Hepatocyte (in vitro differentiated cells): ENCODE measurements at regions not wholly inside any gene's neighbourhood (a gene's known extent, or its start where the extent isn't known, plus 50 kb on each side); places are given as distances from the start of the nearest gene placed in this dataset.
"Not testable (repeated sequence)": the region's sequence is repeated elsewhere in the genome, so short reads cannot be mapped to it uniquely, and the experiment has no call there.

Source experiments
- DNase-seq: peaks from one replicate; pipeline ENCODE4 v3.0.0-alpha.2; 2016; ENCODE audit warnings: low spot score
- H2AFZ ChIP-seq: fragments of 200-600 bp; sonication (generic); 2 replicates; pipeline ENCODE4 v1.6.0; 2016; ENCODE audit warnings: antibody characterized with exemption, mild to moderate bottlenecking
- H3K27ac ChIP-seq: fragments of 200-600 bp; sonication (generic); 2 replicates; pipeline ENCODE4 v1.5.1; 2016; ENCODE audit warnings: mild to moderate bottlenecking
- H3K27me3 ChIP-seq: fragments of 200-600 bp; sonication (generic); 2 replicates; pipeline ENCODE4 v1.6.1; 2016
- H3K36me3 ChIP-seq: fragments of 200-600 bp; sonication (generic); replicated peaks from 2 replicates; pipeline ENCODE4 v1.5.1; 2016; ENCODE audit warnings: low read depth; ENCODE audit not compliant: insufficient read depth
- H3K4me1 ChIP-seq: fragments of 200-600 bp; sonication (generic); 2 replicates; pipeline ENCODE4 v1.5.1; 2016; ENCODE audit warnings: mild to moderate bottlenecking, moderate library complexity; ENCODE audit not compliant: insufficient read depth
- H3K4me2 ChIP-seq: fragments of 200-600 bp; sonication (generic); 2 replicates; pipeline ENCODE4 v1.6.0; 2016
- H3K4me3 ChIP-seq: fragments of 200-600 bp; sonication (generic); 2 replicates; pipeline ENCODE4 v1.5.1; 2016; ENCODE audit warnings: mild to moderate bottlenecking
- H3K79me2 ChIP-seq: fragments of 200-600 bp; sonication (generic); 2 replicates; pipeline ENCODE4 v1.6.0; 2017; ENCODE audit warnings: mild to moderate bottlenecking
- H3K9me2 ChIP-seq: fragments of 200-600 bp; sonication (generic); replicated peaks from 2 replicates; pipeline ENCODE4 v1.6.0; 2017; ENCODE audit warnings: mild to moderate bottlenecking; ENCODE audit not compliant: insufficient read depth
- H3K9me3 ChIP-seq: fragments of 200-600 bp; sonication (generic); 2 replicates; pipeline ENCODE4 v1.5.1; 2016; ENCODE audit warnings: low read depth, mild to moderate bottlenecking
- H4K20me1 ChIP-seq: fragments of 200-600 bp; sonication (generic); 2 replicates; pipeline ENCODE4 v1.6.0; 2016; ENCODE audit warnings: mild to moderate bottlenecking; ENCODE audit not compliant: insufficient read depth, poor library complexity, severe bottlenecking
- EZH2 ChIP-seq: fragments of 200-600 bp; sonication (generic); IDR thresholded peaks from 2 replicates; pipeline ENCODE4 v1.6.1; 2016; ENCODE audit warnings: antibody characterized with exemption, mild to moderate bottlenecking, borderline replicate concordance
- EZH2phosphoT487 ChIP-seq: fragments of 200-600 bp; sonication (generic); IDR thresholded peaks from one replicate; pipeline ENCODE4 v1.6.1; 2018; ENCODE audit warnings: antibody characterized with exemption, mild to moderate bottlenecking, low read depth, moderate library complexity; ENCODE audit not compliant: unreplicated experiment, severe bottlenecking
- WGBS: methylation state at CpG from one replicate; pipeline ENCODE4 v1.1.6; 2016; ENCODE audit warnings: low lambda C conversion rate; ENCODE audit errors: missing lambda C conversion rate; 5-methylcytosine and 5-hydroxymethylcytosine counted together
- TF ChIP-seq, protein P1 (sequence below): fragments of 200-600 bp; sonication (generic); IDR thresholded peaks from 2 replicates; pipeline ENCODE4 v1.5.1; 2016; ENCODE audit warnings: antibody characterized with exemption, mild to moderate bottlenecking; ENCODE audit not compliant: poor library complexity

DNA sequence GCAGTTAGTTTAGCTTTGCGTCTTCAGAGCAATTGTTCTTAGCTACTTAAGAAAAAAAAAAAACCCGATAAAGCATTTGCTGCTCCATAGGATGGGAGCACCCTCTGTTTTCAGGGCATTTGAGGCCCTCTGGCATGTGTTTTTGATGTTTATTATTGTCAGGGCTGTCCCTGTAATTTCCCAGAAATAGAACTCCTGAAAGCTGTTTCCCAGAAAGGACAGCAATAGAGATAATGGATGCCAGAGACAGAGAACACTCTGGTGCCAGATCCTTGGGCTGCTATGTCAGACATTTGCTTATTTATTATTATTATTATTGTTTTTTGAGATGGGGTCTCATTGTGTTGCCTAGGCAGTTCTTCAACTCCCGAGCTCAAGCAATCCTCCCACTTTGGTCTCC, 201.3 kb downstream of the ALG10 start:
- Histone ChIP-seq H4K20me1 (no peaks in the 10 kb centered on the region), H3K27me3 (no peaks in the 10 kb centered on the region), H3K27ac (no peak overlapping the region), H3K9me3 (no peaks in the 10 kb centered on the region), H3K9me2 (no peaks in the 10 kb centered on the region), H2AFZ (no peak overlapping the region), H3K36me3 (no peaks in the 10 kb centered on the region), H3K4me3 (no peak overlapping the region), H3K4me1 (no peaks in the 10 kb centered on the region), H3K4me2 (no peak overlapping the region), H3K79me2 (no peaks in the 10 kb centered on the region)
- no peak for DNase-seq
- WGBS: 82% methylated on average over 3 of the region's 3 CpGs
- TF ChIP-seq, protein P1, sequence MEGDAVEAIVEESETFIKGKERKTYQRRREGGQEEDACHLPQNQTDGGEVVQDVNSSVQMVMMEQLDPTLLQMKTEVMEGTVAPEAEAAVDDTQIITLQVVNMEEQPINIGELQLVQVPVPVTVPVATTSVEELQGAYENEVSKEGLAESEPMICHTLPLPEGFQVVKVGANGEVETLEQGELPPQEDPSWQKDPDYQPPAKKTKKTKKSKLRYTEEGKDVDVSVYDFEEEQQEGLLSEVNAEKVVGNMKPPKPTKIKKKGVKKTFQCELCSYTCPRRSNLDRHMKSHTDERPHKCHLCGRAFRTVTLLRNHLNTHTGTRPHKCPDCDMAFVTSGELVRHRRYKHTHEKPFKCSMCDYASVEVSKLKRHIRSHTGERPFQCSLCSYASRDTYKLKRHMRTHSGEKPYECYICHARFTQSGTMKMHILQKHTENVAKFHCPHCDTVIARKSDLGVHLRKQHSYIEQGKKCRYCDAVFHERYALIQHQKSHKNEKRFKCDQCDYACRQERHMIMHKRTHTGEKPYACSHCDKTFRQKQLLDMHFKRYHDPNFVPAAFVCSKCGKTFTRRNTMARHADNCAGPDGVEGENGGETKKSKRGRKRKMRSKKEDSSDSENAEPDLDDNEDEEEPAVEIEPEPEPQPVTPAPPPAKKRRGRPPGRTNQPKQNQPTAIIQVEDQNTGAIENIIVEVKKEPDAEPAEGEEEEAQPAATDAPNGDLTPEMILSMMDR: no peak
- TF ChIP-seq EZH2: no peak
- TF ChIP-seq EZH2phosphoT487: no peak

DNA sequence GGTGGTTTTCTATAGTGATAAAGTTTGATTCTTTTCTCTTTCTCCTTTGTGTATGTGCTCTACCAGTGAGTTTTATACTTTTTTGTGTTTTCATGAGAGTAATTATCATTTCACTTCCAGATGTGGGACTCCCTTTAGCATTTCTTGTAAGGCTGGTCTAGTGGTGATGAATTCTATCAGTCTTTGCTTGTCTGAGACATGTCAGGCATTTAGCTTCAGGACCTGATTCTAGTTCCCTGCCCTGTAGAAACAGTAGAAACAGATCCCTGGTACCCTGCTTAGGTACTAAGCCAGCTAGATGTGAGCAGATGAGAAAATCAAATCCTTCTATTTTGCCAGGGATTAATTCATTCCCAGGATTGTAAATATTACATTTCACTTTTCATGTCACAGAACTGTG, 203.7 kb downstream of the ALG10 start:
- not testable (repeated sequence) for H3K4me1 ChIP-seq, H2AFZ ChIP-seq, H3K4me3 ChIP-seq, H3K27ac ChIP-seq, H3K9me3 ChIP-seq, H3K4me2 ChIP-seq, H3K9me2 ChIP-seq, H3K27me3 ChIP-seq, H4K20me1 ChIP-seq, H3K36me3 ChIP-seq, DNase-seq, H3K79me2 ChIP-seq

DNA sequence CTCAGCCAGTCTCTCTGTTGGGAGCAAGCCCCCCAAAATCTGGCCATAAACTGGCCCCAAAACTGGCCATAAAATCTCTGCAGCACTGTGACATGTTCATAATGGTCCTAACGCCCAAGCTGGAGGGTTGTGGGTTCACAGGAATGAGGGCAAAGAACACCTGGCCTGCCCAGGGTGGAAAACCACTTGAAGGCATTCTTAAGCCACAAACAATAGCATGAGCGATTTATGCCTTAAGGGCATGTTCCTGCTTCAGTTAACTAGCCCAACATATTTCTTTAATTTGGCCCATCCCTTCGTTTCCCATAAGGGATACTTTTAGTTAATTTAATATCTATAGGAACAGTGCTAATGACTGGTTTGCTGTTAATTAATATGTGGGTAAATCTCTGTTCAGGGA, 205.8 kb downstream of the ALG10 start:
- not testable (repeated sequence) for H3K27me3 ChIP-seq, H3K4me1 ChIP-seq, H3K4me2 ChIP-seq, H3K4me3 ChIP-seq, H3K79me2 ChIP-seq, H4K20me1 ChIP-seq, H3K9me2 ChIP-seq, H3K36me3 ChIP-seq, H3K27ac ChIP-seq, DNase-seq, H2AFZ ChIP-seq, H3K9me3 ChIP-seq
- 57% methylated on average over 3 of the region's 3 CpGs for WGBS

DNA sequence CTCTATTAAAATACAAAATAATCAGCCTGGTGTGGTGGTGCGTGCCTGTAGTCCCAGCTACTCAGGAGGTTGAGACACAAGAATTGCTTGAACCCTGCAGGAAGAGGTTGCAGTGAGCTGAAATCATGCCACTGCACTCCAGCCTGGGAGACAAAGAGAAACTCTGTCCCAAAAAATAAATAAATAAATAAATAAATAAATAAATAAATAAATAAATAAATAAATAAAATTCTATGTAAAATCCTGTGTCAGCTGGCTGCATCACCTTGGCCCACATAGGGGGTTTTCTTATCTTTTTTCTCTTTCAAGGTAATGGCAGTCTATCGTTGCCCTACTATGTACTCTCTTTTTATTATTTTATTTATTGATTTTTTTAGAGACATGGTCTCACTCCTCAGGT, 206.7 kb downstream of the ALG10 start:
- H3K4me3 ChIP-seq, H3K36me3 ChIP-seq, H4K20me1 ChIP-seq, H3K79me2 ChIP-seq, H3K9me3 ChIP-seq, H2AFZ ChIP-seq, H3K4me2 ChIP-seq, H3K4me1 ChIP-seq, H3K9me2 ChIP-seq, H3K27ac ChIP-seq, DNase-seq, H3K27me3 ChIP-seq: not testable (repeated sequence)
- WGBS: 83% methylated on average over 2 of the region's 2 CpGs

DNA sequence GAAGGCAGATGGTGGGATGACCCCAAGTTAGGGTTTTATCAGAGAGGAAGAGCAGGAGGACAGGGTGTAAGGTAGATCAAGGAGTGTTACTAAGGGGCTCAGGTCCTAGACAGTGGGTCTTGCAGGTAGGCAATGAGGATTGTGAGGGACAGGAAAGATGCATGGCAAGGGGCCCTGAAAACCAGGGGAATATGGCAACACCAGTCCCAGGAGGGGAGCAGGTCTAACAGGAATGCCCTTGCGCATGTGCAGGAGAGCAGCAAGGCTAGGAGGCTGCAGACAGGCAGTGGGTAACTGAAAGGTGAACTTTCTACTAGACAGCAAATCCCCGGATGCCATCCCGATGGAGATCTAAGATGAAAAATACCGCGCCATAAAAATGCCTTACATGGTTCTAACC, 211.3 kb downstream of the ALG10 start:
- H3K4me3 ChIP-seq: no peak overlapping the region
- 94% methylated on average over 5 of the region's 5 CpGs for WGBS
- H3K9me3 ChIP-seq: no peaks in the 10 kb centered on the region
- H2AFZ ChIP-seq: no peak overlapping the region
- H4K20me1 ChIP-seq: no peaks in the 10 kb centered on the region
- H3K79me2 ChIP-seq: no peaks in the 10 kb centered on the region
- no peaks in the 10 kb centered on the region for H3K4me1 ChIP-seq
- no peaks in the 10 kb centered on the region for H3K27me3 ChIP-seq
- no peak overlapping the region for H3K27ac ChIP-seq
- H3K36me3 ChIP-seq: no peaks in the 10 kb centered on the region
- no peak overlapping the region for H3K4me2 ChIP-seq
- TF ChIP-seq EZH2: no peak
- TF ChIP-seq, protein P1: no peak
- no peak for TF ChIP-seq EZH2phosphoT487
- no peaks in the 10 kb centered on the region for H3K9me2 ChIP-seq
- DNase-seq: no peak
